NCI-H1436 (cell line): ENCODE measurements at regions not wholly inside any gene's neighbourhood (a gene's known extent, or its start where the extent isn't known, plus 50 kb on each side); places are given as distances from the start of the nearest gene placed in this dataset.

ENCODE experiments used
- DNase-seq: peaks from one replicate; lab custom pipeline; 2025; lab: John Stamatoyannopoulos, UW

GRCh38 chr14:86625637-86626036 lies 1095.7 kb downstream of the FLRT2 start:
- DNase-seq = no peak

GRCh38 chr14:86619726-86620125 lies 1089.8 kb downstream of the FLRT2 start:
- no peak for DNase-seq

GRCh38 chr14:86613786-86614185 lies 1083.8 kb downstream of the FLRT2 start:
- no peak for DNase-seq

DNA sequence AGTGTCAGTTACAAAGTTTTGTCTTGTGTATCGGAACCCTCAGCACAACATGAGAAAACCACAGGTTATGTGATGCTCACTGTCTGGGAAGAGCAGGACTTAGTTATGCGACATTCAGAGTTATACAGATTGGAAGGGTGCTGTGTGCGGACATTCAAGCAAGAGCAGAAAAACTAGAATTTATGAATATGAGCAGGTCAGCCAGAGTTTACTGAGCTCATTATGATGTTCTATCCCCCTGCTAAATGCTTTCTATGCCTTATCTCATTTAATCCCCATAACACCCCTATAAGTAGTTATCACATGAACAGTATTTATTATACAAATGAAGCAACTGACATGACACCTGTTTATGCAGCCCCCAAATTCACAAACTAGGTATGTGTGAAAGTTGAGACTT lies 1083.2 kb downstream of the FLRT2 start:
- no peak for DNase-seq

DNA sequence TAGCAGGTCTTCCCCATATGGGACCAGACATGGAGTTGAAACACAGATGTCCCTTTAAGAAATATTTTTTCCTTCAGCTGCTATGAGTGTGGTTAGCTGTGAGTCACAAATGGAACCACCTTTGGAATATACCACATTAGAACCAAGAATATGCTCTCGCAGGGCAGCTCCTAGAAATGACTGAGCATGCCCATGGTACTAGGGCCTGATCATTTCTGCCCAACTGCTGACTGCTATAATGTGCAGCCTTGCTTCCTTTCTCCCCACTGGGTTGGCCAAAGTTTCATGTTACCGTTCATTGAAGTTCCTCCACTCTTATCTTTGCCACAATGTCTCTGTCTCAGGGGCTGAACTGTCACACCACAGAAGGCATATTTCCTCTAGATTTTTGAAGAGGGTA lies 1074.6 kb downstream of the FLRT2 start:
- DNase-seq = no peak

DNA sequence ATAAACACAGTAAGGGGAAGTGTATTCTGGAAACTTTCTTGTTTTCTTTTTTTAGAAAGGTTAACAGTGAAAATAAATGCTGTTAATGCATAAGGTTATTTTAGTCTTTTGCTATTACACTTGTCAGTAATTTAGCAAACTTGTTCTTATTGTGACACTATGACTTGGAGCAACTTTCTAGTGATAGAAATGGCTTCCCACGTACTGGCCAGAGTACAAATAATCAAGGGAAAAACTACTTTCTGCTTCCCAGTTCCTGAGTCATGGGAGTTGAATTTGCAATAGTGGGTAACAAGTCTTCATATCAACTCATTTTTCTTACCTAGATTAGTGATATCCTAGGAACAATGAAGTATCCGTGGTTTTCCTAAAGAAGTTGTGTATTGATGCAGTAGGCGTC lies 1072.3 kb downstream of the FLRT2 start:
- no peak for DNase-seq

- no peak for DNase-seq
These were observed 1071.9 kb downstream of the FLRT2 start for GRCh38 chr14:86601813-86602212.

- DNase-seq = no peak
These were observed 1067.3 kb downstream of the FLRT2 start for GRCh38 chr14:86597279-86597678.

DNA sequence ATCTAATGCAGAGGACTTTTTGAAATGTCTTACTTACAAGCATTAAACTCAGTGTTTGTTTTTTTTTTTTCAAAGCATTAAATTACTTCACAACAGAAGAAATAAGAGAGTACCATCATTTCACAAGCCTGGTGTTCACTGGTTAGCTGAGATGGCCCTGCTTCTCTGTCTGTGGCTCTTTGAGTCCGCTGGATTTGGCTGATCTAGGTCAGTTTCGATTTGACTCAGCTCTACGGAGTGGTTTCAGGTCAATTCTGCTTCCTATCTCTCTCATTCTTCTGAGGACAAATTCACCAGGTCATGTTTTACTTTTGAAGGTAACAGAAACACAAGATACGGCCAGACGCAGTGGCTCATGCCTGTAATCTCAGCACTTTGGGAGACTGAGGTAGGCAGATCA lies 1066.1 kb downstream of the FLRT2 start:
- DNase-seq = no peak

GRCh38 chr14:86575141-86575540 lies 1045.2 kb downstream of the FLRT2 start:
- DNase-seq = no peak

- DNase-seq = no peak
These were observed 1044.8 kb downstream of the FLRT2 start for GRCh38 chr14:86574778-86575129.

DNA sequence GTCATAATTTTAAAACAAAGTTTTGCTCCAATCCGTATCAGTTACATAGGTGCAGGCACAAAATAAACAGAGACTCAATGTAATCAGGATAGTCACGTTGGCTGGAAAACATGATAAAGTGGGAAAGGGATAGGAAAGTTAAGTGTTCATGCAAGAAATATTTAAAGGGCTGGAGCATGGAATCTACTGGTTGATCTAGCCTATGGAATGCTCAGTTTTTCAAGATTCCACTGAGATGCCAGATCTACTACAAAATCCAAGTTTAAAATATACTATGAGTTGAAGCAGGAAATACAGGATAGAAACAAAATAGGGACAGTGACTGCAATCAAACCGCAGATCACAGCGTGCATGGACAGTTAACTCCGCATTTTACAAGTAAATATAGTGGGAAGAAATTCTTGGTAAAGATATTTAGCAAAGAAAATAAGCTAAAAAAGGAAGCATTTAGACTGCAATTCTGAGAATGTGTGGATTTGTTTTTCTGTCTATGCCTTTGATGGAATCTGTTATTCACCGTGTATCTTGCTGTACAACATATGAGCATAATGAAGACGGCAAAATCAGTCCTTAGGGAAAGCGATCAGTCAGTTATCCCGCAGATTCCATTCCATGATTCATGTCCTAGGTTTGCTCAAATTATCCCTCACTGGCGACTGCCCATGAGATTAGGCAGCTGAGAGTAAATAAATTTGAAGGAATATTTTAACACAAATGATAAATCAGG lies 1044.3 kb downstream of the FLRT2 start:
- no peak for DNase-seq

DNA sequence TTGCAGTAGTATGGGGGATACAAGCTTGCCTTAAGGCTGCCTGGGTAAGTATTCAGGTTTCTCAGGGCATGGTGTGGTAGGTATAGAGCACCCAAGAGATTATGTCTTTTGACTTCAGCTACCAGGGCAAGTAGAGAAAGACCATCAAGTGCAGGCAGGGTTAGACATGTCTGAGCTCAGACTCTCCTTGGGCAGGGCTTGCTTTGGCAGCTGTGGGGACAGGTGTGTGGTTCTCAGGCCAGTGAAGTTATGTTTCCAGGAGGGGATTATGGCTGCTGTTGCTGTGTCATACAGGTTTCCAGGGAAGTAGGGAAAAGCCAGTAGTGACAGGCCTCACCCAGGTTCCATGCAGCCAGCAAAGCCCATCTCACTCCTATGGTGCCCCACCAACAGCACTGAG lies 1040.4 kb downstream of the FLRT2 start:
- no peak for DNase-seq

- DNase-seq = no peak
These were observed 1013.6 kb downstream of the FLRT2 start for GRCh38 chr14:86543521-86543920.

DNA sequence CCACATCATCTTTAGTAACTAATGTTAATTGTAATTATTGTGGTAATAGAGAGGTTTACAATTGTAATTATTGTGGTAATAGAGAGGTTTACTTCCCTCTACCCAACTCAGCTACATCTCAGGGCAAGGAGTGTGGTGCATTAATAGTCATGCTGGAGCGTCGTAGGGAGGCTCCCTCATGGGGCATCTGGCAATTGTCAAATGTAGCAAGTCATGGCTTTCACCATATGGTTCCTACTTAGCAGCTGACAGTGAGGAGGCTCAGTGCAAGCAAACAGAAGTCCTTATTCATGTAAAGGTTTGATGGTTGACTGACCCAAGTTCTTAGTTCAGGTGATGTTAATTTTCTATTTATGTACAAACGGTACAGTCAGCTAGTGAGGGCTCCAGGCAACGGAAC lies 1012.0 kb downstream of the FLRT2 start:
- no peak for DNase-seq

GRCh38 chr14:86540636-86541247 lies 1010.8 kb downstream of the FLRT2 start:
- no peak for DNase-seq

- no peak for DNase-seq
These were observed 1009.6 kb downstream of the FLRT2 start for GRCh38 chr14:86539361-86540070.

DNA sequence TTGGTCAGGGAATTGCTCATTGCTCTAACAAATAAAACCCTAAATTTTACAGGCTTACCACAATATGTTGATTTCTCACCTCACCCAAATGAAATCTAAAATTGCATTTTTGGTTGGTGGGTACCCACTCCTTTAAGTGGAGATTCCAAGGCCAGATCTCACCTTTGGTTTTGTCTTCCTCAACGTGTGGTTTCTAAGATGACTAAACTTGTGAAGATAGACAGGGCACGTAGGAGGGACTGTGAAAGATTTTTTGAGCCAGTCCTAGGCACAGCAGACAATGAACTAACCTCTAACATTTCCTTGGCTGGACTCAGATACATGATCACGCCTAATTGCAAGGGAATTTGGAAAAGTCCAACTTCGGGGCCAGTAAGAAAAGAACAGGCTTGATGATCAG lies 1003.9 kb downstream of the FLRT2 start:
- no peak for DNase-seq

DNA sequence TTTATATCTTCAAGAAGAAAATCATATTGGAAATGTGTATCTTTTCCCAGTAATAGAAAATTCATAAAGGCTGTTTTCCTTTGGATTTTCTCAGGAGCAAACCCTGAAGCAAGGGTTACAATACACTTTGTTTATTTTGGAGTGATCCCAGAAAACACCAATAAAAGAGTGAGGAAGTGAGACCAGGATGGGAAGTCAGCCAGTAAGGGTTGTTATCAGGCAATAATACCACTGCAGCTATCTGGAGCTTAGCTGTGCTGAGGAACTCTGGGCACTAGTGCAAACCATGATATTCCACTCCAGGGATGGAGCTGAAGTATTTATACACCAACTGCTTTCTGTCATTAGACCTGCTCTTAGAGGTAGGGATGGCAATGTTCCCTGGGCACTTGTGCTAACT lies 1002.3 kb downstream of the FLRT2 start:
- DNase-seq = no peak

GRCh38 chr14:86530457-86530856 lies 1000.5 kb downstream of the FLRT2 start:
- DNase-seq = no peak

GRCh38 chr14:86527312-86527711 lies 997.4 kb downstream of the FLRT2 start:
- DNase-seq = no peak

GRCh38 chr14:86525673-86526072 lies 995.7 kb downstream of the FLRT2 start:
- no peak for DNase-seq

DNA sequence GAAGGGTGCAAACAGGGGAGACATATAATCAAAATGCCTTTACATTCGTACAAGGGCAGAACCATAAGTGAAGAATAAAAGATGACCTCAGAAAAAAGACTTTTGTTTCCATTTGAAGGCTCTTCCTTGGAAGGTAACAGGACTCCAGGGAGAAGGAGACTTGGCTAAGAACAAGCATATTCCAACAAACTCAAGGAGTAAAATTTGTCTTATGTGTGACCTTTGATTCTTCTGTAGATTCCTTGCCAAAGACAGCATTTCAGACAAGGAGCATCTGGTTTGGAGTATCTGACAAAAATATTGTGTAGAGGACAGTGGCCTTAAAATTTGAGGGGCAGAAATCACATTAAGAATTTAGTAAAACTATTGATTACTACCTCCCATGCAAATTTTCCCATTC lies 991.9 kb downstream of the FLRT2 start:
- DNase-seq = no peak
